Activated CD4-positive, alpha-beta T cell treated with anti-CD3 and anti-CD28 coated beads, Interleukin-2, amount 10 ng/mL, durations not matched to agents 24 days and 14 days (primary cell): ENCODE measurements at regions not wholly inside any gene's neighbourhood (a gene's known extent, or its start where the extent isn't known, plus 50 kb on each side); places are given as distances from the start of the nearest gene placed in this dataset.

Source experiments
- DNase-seq: peaks from one replicate; pipeline ENCODE4 v3.0.0; 2022
- H3K27ac Mint-ChIP-seq: one replicate; pipeline ENCODE4 v1.8.0; 2022; ENCODE audit warnings: mild to moderate bottlenecking, mixed read lengths
- H3K27me3 Mint-ChIP-seq: one replicate; pipeline ENCODE4 v1.8.0; 2022; ENCODE audit warnings: mixed read lengths
- H3K36me3 Mint-ChIP-seq: one replicate; pipeline ENCODE4 v1.8.0; 2022; ENCODE audit warnings: low read depth, mild to moderate bottlenecking, mixed read lengths
- H3K4me1 Mint-ChIP-seq: one replicate; pipeline ENCODE4 v1.8.0; 2021; ENCODE audit warnings: mixed read lengths
- H3K4me3 Mint-ChIP-seq: one replicate; pipeline ENCODE4 v1.8.0; 2022; ENCODE audit warnings: mild to moderate bottlenecking, moderate library complexity, mixed read lengths
- H3K9me3 Mint-ChIP-seq: one replicate; pipeline ENCODE4 v1.8.0; 2021; ENCODE audit warnings: mixed read lengths
- intact Hi-C: fragments of 100-400 bp; cut with micrococcal nuclease; formaldehyde crosslinking; loops from one replicate; pipeline ENCODE4 v1.15.1; 2023

GRCh38 chr15:25177955-25178801, 223.4 kb downstream of the SNRPN start:
- DNase-seq = no peak
- H3K27ac Mint-ChIP-seq = no peak overlapping the region
- H3K27me3 Mint-ChIP-seq = no peaks in the 10 kb centered on the region
- intact Hi-C loops = no loop called here
- H3K36me3 Mint-ChIP-seq = no peaks in the 10 kb centered on the region
- H3K9me3 Mint-ChIP-seq = peaks cover 11% of the 10 kb centered on the region
- H3K4me1 Mint-ChIP-seq = no peaks in the 10 kb centered on the region
- no peak overlapping the region for H3K4me3 Mint-ChIP-seq

GRCh38 chr15:25178835-25179672, 224.3 kb downstream of the SNRPN start:
- H3K27me3 Mint-ChIP-seq = no peaks in the 10 kb centered on the region
- intact Hi-C loops = no loop called here
- H3K4me3 Mint-ChIP-seq = no peak overlapping the region
- H3K27ac Mint-ChIP-seq = no peak overlapping the region
- no peaks in the 10 kb centered on the region for H3K4me1 Mint-ChIP-seq
- no peaks in the 10 kb centered on the region for H3K36me3 Mint-ChIP-seq
- DNase-seq = no peak
- H3K9me3 Mint-ChIP-seq = peaks cover 11% of the 10 kb centered on the region

GRCh38 chr15:25179673-25180511, 225.1 kb downstream of the SNRPN start:
- DNase-seq = no peak
- H3K4me3 Mint-ChIP-seq = no peak overlapping the region
- peaks cover 4% of the 10 kb centered on the region for H3K9me3 Mint-ChIP-seq
- H3K4me1 Mint-ChIP-seq = no peaks in the 10 kb centered on the region
- H3K27me3 Mint-ChIP-seq = no peaks in the 10 kb centered on the region
- H3K36me3 Mint-ChIP-seq = no peaks in the 10 kb centered on the region
- intact Hi-C loops = no loop called here
- H3K27ac Mint-ChIP-seq = no peak overlapping the region

- H3K27me3 Mint-ChIP-seq = no peaks in the 10 kb centered on the region
- no peaks in the 10 kb centered on the region for H3K4me1 Mint-ChIP-seq
- peaks cover 9% of the 10 kb centered on the region for H3K9me3 Mint-ChIP-seq
- no peak for DNase-seq
- no peak overlapping the region for H3K4me3 Mint-ChIP-seq
- no peak overlapping the region for H3K27ac Mint-ChIP-seq
- intact Hi-C loops = no loop called here
- H3K36me3 Mint-ChIP-seq = no peaks in the 10 kb centered on the region
These were observed 226.0 kb downstream of the SNRPN start for GRCh38 chr15:25180606-25181292.

GRCh38 chr15:25181293-25182097, 226.7 kb downstream of the SNRPN start:
- Mint-ChIP-seq H3K4me3 (no peak overlapping the region), H3K27ac (no peak overlapping the region), H3K4me1 (no peaks in the 10 kb centered on the region), H3K36me3 (no peaks in the 10 kb centered on the region), H3K27me3 (no peaks in the 10 kb centered on the region), H3K9me3 (peaks cover 11% of the 10 kb centered on the region)
- intact Hi-C loops = no loop called here
- no peak for DNase-seq

GRCh38 chr15:25182098-25182478, 227.3 kb downstream of the SNRPN start:
- Mint-ChIP-seq H3K27ac (no peak overlapping the region), H3K9me3 (peaks cover 11% of the 10 kb centered on the region), H3K4me3 (no peak overlapping the region), H3K27me3 (no peaks in the 10 kb centered on the region), H3K4me1 (no peaks in the 10 kb centered on the region), H3K36me3 (no peaks in the 10 kb centered on the region)
- DNase-seq = no peak
- intact Hi-C loops = no loop called here

- Mint-ChIP-seq H3K4me3 (no peak overlapping the region), H3K27ac (no peak overlapping the region), H3K4me1 (no peaks in the 10 kb centered on the region), H3K27me3 (no peaks in the 10 kb centered on the region), H3K9me3 (peaks cover 14% of the 10 kb centered on the region), H3K36me3 (no peaks in the 10 kb centered on the region)
- intact Hi-C loops = no loop called here
- DNase-seq = no peak
These were observed 228.1 kb downstream of the SNRPN start for GRCh38 chr15:25182736-25183445.

- Mint-ChIP-seq H3K4me3 (no peak overlapping the region), H3K36me3 (no peaks in the 10 kb centered on the region), H3K27ac (no peak overlapping the region), H3K4me1 (no peaks in the 10 kb centered on the region), H3K9me3 (peaks cover 16% of the 10 kb centered on the region), H3K27me3 (no peaks in the 10 kb centered on the region)
- intact Hi-C loops = no loop called here
- DNase-seq = no peak
These were observed 228.9 kb downstream of the SNRPN start for GRCh38 chr15:25183581-25184251.

- Mint-ChIP-seq H3K27me3 (no peaks in the 10 kb centered on the region), H3K27ac (no peak overlapping the region)
These were observed 229.8 kb downstream of the SNRPN start for GRCh38 chr15:25184356-25185155.

GRCh38 chr15:25185156-25185710, 230.4 kb downstream of the SNRPN start:
- peaks cover 13% of the 10 kb centered on the region for H3K9me3 Mint-ChIP-seq
- H3K27ac Mint-ChIP-seq = no peak overlapping the region
- no peak for DNase-seq
- H3K4me3 Mint-ChIP-seq = no peak overlapping the region
- H3K36me3 Mint-ChIP-seq = no peaks in the 10 kb centered on the region
- H3K27me3 Mint-ChIP-seq = no peaks in the 10 kb centered on the region
- intact Hi-C loops = no loop called here
- H3K4me1 Mint-ChIP-seq = no peaks in the 10 kb centered on the region

More at GRCh38 chr15:25184356-25185155, 229.8 kb downstream of the SNRPN start:
- Mint-ChIP-seq H3K36me3 (no peaks in the 10 kb centered on the region), H3K4me3 (no peak overlapping the region), H3K4me1 (no peaks in the 10 kb centered on the region), H3K9me3 (peaks cover 13% of the 10 kb centered on the region)
- DNase-seq = no peak
- intact Hi-C loops = no loop called here

GRCh38 chr15:25185791-25186190, 231.0 kb downstream of the SNRPN start:
- DNase-seq = no peak
- H3K36me3 Mint-ChIP-seq = no peaks in the 10 kb centered on the region
- no peak overlapping the region for H3K27ac Mint-ChIP-seq

More at GRCh38 chr15:25185791-25186190, 231.0 kb downstream of the SNRPN start:
- H3K9me3 Mint-ChIP-seq = peaks cover 13% of the 10 kb centered on the region
- intact Hi-C loops = no loop called here
- H3K4me1 Mint-ChIP-seq = no peaks in the 10 kb centered on the region
- H3K4me3 Mint-ChIP-seq = no peak overlapping the region
- H3K27me3 Mint-ChIP-seq = no peaks in the 10 kb centered on the region
